Smooth muscle cell (in vitro differentiated cells): ENCODE measurements at regions not wholly inside any gene's neighbourhood (a gene's known extent, or its start where the extent isn't known, plus 50 kb on each side); places are given as distances from the start of the nearest gene placed in this dataset.

Source experiments
- DNase-seq: peaks from one replicate; lab custom pipeline; 2025; ENCODE audit not compliant: unreplicated experiment; lab: John Stamatoyannopoulos, UW
- H2AFZ ChIP-seq: fragments of 200-600 bp; sonication (generic); 2 replicates; pipeline ENCODE4 v1.6.0; 2016; ENCODE audit warnings: antibody characterized with exemption, low read depth, mild to moderate bottlenecking
- H3F3A ChIP-seq: fragments of 200-600 bp; sonication (generic); 2 replicates; pipeline ENCODE4 v1.6.0; 2017; ENCODE audit warnings: antibody characterized with exemption, low read depth
- H3K27ac ChIP-seq: fragments of 200-600 bp; sonication (generic); 2 replicates; pipeline ENCODE4 v1.5.1; 2016; ENCODE audit warnings: low read depth, mild to moderate bottlenecking
- H3K27me3 ChIP-seq: fragments of 200-600 bp; sonication (generic); 2 replicates; pipeline ENCODE4 v1.6.1; 2016; ENCODE audit warnings: low read depth, mild to moderate bottlenecking
- H3K36me3 ChIP-seq: fragments of 200-600 bp; sonication (generic); 2 replicates; pipeline ENCODE4 v1.5.1; 2016; ENCODE audit warnings: low read depth
- H3K4me1 ChIP-seq: fragments of 200-600 bp; sonication (generic); 2 replicates; pipeline ENCODE4 v1.5.1; 2016; ENCODE audit warnings: low read depth
- H3K4me2 ChIP-seq: fragments of 200-600 bp; sonication (generic); 2 replicates; pipeline ENCODE4 v1.6.0; 2016; ENCODE audit warnings: mild to moderate bottlenecking
- H3K4me3 ChIP-seq: fragments of 200-600 bp; sonication (generic); 2 replicates; pipeline ENCODE4 v1.5.1; 2016; ENCODE audit warnings: mild to moderate bottlenecking
- H3K79me2 ChIP-seq: fragments of 200-600 bp; sonication (generic); 2 replicates; pipeline ENCODE4 v1.6.0; 2016; ENCODE audit warnings: low read depth, mild to moderate bottlenecking
- H3K9ac ChIP-seq: fragments of 200-600 bp; sonication (generic); 2 replicates; pipeline ENCODE4 v1.6.0; 2016; ENCODE audit warnings: low read depth
- H3K9me3 ChIP-seq: fragments of 200-600 bp; sonication (generic); replicated peaks from 2 replicates; pipeline ENCODE4 v1.5.1; 2016; ENCODE audit warnings: low read depth
- H4K20me1 ChIP-seq: fragments of 200-600 bp; sonication (generic); 2 replicates; pipeline ENCODE4 v1.6.0; 2016; ENCODE audit warnings: low read depth
- CTCF ChIP-seq: fragments of 200-600 bp; sonication (generic); IDR thresholded peaks from 2 replicates; pipeline ENCODE4 v1.5.1; 2017; ENCODE audit warnings: borderline replicate concordance, mild to moderate bottlenecking, antibody characterized with exemption; ENCODE audit not compliant: insufficient read depth, poor library complexity, severe bottlenecking
- WGBS: methylation state at CpG from one replicate; pipeline ENCODE4 v1.1.7; 2016; ENCODE audit warnings: low lambda C conversion rate; 5-methylcytosine and 5-hydroxymethylcytosine counted together

GRCh38 chr22:49622241-49623105 is 205.2 kb downstream of the BRD1 start:
- no peaks in the 10 kb centered on the region for H3K27me3 ChIP-seq

GRCh38 chr22:49621601-49622210 is 206.0 kb downstream of the BRD1 start:
- Histone ChIP-seq H3K27me3 (no peaks in the 10 kb centered on the region), H3K4me1 (no peaks in the 10 kb centered on the region), H3K27ac (no peak overlapping the region), H3K9me3 (no peaks in the 10 kb centered on the region), H3K4me2 (no peak overlapping the region), H3F3A (no peaks in the 10 kb centered on the region), H2AFZ (no peak overlapping the region), H3K4me3 (no peak overlapping the region), H3K36me3 (no peaks in the 10 kb centered on the region), H3K9ac (no peak overlapping the region), H3K79me2 (no peaks in the 10 kb centered on the region), H4K20me1 (no peaks in the 10 kb centered on the region)
- no peak for DNase-seq
- TF ChIP-seq CTCF: no peak
- 86% methylated on average over 20 of the region's 20 CpGs for WGBS

More at GRCh38 chr22:49622241-49623105, 205.2 kb downstream of the BRD1 start:
- DNase-seq: no peak
- Histone ChIP-seq H2AFZ (no peak overlapping the region), H3K36me3 (no peaks in the 10 kb centered on the region), H3K79me2 (no peaks in the 10 kb centered on the region), H3F3A (no peaks in the 10 kb centered on the region), H3K27ac (no peak overlapping the region), H3K4me2 (no peak overlapping the region), H4K20me1 (no peaks in the 10 kb centered on the region), H3K9me3 (no peaks in the 10 kb centered on the region), H3K9ac (no peak overlapping the region), H3K4me3 (no peak overlapping the region), H3K4me1 (no peaks in the 10 kb centered on the region)
- TF ChIP-seq CTCF: no peak
- 90% methylated on average over 29 of the region's 29 CpGs for WGBS

- no peaks in the 10 kb centered on the region for H4K20me1 ChIP-seq
- H3K9me3 ChIP-seq: no peaks in the 10 kb centered on the region
- no peaks in the 10 kb centered on the region for H3K27me3 ChIP-seq
- H3K36me3 ChIP-seq: no peaks in the 10 kb centered on the region
- no peaks in the 10 kb centered on the region for H3K79me2 ChIP-seq
- DNase-seq: no peak
- 83% methylated on average over 11 of the region's 11 CpGs for WGBS
- H3K9ac ChIP-seq: no peak overlapping the region
- H3K4me1 ChIP-seq: no peaks in the 10 kb centered on the region
- TF ChIP-seq CTCF: no peak
- H3F3A ChIP-seq: no peaks in the 10 kb centered on the region
- H3K27ac ChIP-seq: no peak overlapping the region
- no peak overlapping the region for H3K4me3 ChIP-seq
- H3K4me2 ChIP-seq: no peak overlapping the region
- H2AFZ ChIP-seq: no peak overlapping the region
Observed at GRCh38 chr22:49620666-49621065, 207.0 kb downstream of the BRD1 start.
